ENCODE measurements at regions not wholly inside any gene's neighbourhood (a gene's known extent, or its start where the extent isn't known, plus 50 kb on each side); places are given as distances from the start of the nearest gene placed in this dataset.

- TF ChIP-seq, protein P1, sequence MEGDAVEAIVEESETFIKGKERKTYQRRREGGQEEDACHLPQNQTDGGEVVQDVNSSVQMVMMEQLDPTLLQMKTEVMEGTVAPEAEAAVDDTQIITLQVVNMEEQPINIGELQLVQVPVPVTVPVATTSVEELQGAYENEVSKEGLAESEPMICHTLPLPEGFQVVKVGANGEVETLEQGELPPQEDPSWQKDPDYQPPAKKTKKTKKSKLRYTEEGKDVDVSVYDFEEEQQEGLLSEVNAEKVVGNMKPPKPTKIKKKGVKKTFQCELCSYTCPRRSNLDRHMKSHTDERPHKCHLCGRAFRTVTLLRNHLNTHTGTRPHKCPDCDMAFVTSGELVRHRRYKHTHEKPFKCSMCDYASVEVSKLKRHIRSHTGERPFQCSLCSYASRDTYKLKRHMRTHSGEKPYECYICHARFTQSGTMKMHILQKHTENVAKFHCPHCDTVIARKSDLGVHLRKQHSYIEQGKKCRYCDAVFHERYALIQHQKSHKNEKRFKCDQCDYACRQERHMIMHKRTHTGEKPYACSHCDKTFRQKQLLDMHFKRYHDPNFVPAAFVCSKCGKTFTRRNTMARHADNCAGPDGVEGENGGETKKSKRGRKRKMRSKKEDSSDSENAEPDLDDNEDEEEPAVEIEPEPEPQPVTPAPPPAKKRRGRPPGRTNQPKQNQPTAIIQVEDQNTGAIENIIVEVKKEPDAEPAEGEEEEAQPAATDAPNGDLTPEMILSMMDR (IDR thresholded peaks at IDR 0.05; ENCODE audit: extremely low read depth in 1 of 2, insufficient read depth in 1 of 2, low read depth in 1 of 2, low read length in 2 of 2): no peak
- TF ChIP-seq, protein P2, sequence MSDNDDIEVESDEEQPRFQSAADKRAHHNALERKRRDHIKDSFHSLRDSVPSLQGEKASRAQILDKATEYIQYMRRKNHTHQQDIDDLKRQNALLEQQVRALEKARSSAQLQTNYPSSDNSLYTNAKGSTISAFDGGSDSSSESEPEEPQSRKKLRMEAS (IDR thresholded peaks at IDR 0.05; ENCODE audit: insufficient read depth, insufficient read length): no peak
- TF ChIP-seq POLR2AphosphoS5 (IDR thresholded peaks at IDR 0.05; ENCODE audit: insufficient read depth, low read depth, low read length) (no peak), POLR2A (IDR thresholded peaks at IDR 0.05; ENCODE audit: low read depth, low read length) (no peak), EZH2 (IDR thresholded peaks at IDR 0.05; ENCODE audit: borderline replicate concordance, low read depth, low read length, severe bottlenecking) (no peak)
Observed at GRCh38 chr18:47735041-47735702, 195.3 kb downstream of the SMAD2 start.
